Parathyroid adenoma (tissue), 2 donors: ENCODE measurements at regions not wholly inside any gene's neighbourhood (a gene's known extent, or its start where the extent isn't known, plus 50 kb on each side); places are given as distances from the start of the nearest gene placed in this dataset.

Source experiments
- H2AFZ ChIP-seq: fragments of 300-600 bp; sonication (generic); one replicate; pipeline ENCODE4 v1.7.0; 2017; ENCODE audit warnings: antibody characterized with exemption, mild to moderate bottlenecking
- H3K27ac ChIP-seq: fragments of 300-600 bp; sonication (generic); one replicate; pipeline ENCODE4 v1.7.0; 2017
- H3K27me3 ChIP-seq: fragments of 300-600 bp; sonication (generic); one replicate; pipeline ENCODE4 v1.7.0; 2017; ENCODE audit warnings: low read length; ENCODE audit not compliant: control insufficient read depth, insufficient read depth
- H3K36me3 ChIP-seq: fragments of 300-600 bp; sonication (generic); one replicate; pipeline ENCODE4 v1.7.0; 2017; ENCODE audit warnings: low read length; ENCODE audit not compliant: control insufficient read depth, insufficient read depth
- H3K4me1 ChIP-seq: fragments of 300-600 bp; sonication (generic); one replicate; pipeline ENCODE4 v1.7.0; 2017; ENCODE audit warnings: control low read depth
- H3K4me2 ChIP-seq: fragments of 300-600 bp; sonication (generic); one replicate; pipeline ENCODE4 v1.7.0; 2017; ENCODE audit warnings: low read length
- H3K4me3 ChIP-seq: fragments of 300-600 bp; sonication (generic); one replicate; pipeline ENCODE4 v1.7.0; 2017; ENCODE audit warnings: low read depth, low read length
- H3K79me2 ChIP-seq: fragments of 300-600 bp; sonication (generic); one replicate; pipeline ENCODE4 v1.7.0; 2017; ENCODE audit warnings: control low read depth
- H3K9ac ChIP-seq: fragments of 300-600 bp; sonication (generic); one replicate; pipeline ENCODE4 v1.7.0; 2017; ENCODE audit warnings: mild to moderate bottlenecking
- H3K9me3 ChIP-seq: fragments of 300-600 bp; sonication (generic); one replicate; pipeline ENCODE4 v1.7.0; 2017; ENCODE audit warnings: low read length; ENCODE audit not compliant: control insufficient read depth
- CTCF ChIP-seq: fragments of 300-600 bp; sonication (generic); IDR thresholded peaks from one replicate; pipeline ENCODE4 v1.7.0; 2017; ENCODE audit warnings: antibody characterized with exemption, mild to moderate bottlenecking
- donor health status: primary hyperparathyroidism.

- H3K9ac ChIP-seq: no peak overlapping the region
- H2AFZ ChIP-seq: no peak overlapping the region
- no peak overlapping the region for H3K4me2 ChIP-seq
- H3K4me1 ChIP-seq: no peaks in the 10 kb centered on the region
- H3K4me3 ChIP-seq: no peak overlapping the region
- no peak for TF ChIP-seq CTCF
- H3K36me3 ChIP-seq: no peaks in the 10 kb centered on the region
- no peaks in the 10 kb centered on the region for H3K9me3 ChIP-seq
- no peaks in the 10 kb centered on the region for H3K79me2 ChIP-seq
- no peaks in the 10 kb centered on the region for H3K27me3 ChIP-seq
- no peak overlapping the region for H3K27ac ChIP-seq
Observed at GRCh38 chr13:22018076-22018835, 347.4 kb downstream of the FGF9 start.

- no peak overlapping the region for H3K4me3 ChIP-seq
- no peak overlapping the region for H2AFZ ChIP-seq
- no peak for TF ChIP-seq CTCF
Observed at GRCh38 chr13:22018836-22019210, 347.9 kb downstream of the FGF9 start.

GRCh38 chr13:22024381-22024994, 353.6 kb downstream of the FGF9 start:
- no peaks in the 10 kb centered on the region for H3K9me3 ChIP-seq

More at GRCh38 chr13:22018836-22019210, 347.9 kb downstream of the FGF9 start:
- Histone ChIP-seq H3K9me3 (no peaks in the 10 kb centered on the region), H3K27me3 (no peaks in the 10 kb centered on the region), H3K27ac (no peak overlapping the region), H3K4me1 (no peaks in the 10 kb centered on the region), H3K79me2 (no peaks in the 10 kb centered on the region), H3K4me2 (no peak overlapping the region), H3K36me3 (no peaks in the 10 kb centered on the region), H3K9ac (no peak overlapping the region)

GRCh38 chr13:22027566-22027965, 356.7 kb downstream of the FGF9 start:
- Histone ChIP-seq H3K27me3 (no peaks in the 10 kb centered on the region), H3K4me1 (no peaks in the 10 kb centered on the region), H3K4me3 (no peak overlapping the region), H3K36me3 (no peaks in the 10 kb centered on the region), H2AFZ (no peak overlapping the region), H3K79me2 (no peaks in the 10 kb centered on the region), H3K4me2 (no peak overlapping the region), H3K9me3 (no peaks in the 10 kb centered on the region), H3K27ac (no peak overlapping the region), H3K9ac (no peak overlapping the region)
- TF ChIP-seq CTCF: no peak

More at GRCh38 chr13:22024381-22024994, 353.6 kb downstream of the FGF9 start:
- Histone ChIP-seq H3K27me3 (no peaks in the 10 kb centered on the region), H3K9ac (no peak overlapping the region), H3K4me1 (no peaks in the 10 kb centered on the region), H3K27ac (no peak overlapping the region), H3K36me3 (no peaks in the 10 kb centered on the region), H2AFZ (no peak overlapping the region), H3K4me2 (no peak overlapping the region), H3K79me2 (no peaks in the 10 kb centered on the region), H3K4me3 (no peak overlapping the region)
- TF ChIP-seq CTCF: no peak

GRCh38 chr13:22028831-22029230, 358.0 kb downstream of the FGF9 start:
- Histone ChIP-seq H3K9ac (no peak overlapping the region), H3K4me2 (no peak overlapping the region), H3K9me3 (no peaks in the 10 kb centered on the region), H3K27me3 (no peaks in the 10 kb centered on the region), H3K27ac (no peak overlapping the region), H2AFZ (no peak overlapping the region), H3K4me3 (no peak overlapping the region), H3K4me1 (no peaks in the 10 kb centered on the region), H3K36me3 (no peaks in the 10 kb centered on the region), H3K79me2 (no peaks in the 10 kb centered on the region)
- no peak for TF ChIP-seq CTCF
